RWPE1 (cell line): ENCODE measurements at regions not wholly inside any gene's neighbourhood (a gene's known extent, or its start where the extent isn't known, plus 50 kb on each side); places are given as distances from the start of the nearest gene placed in this dataset.

Experiments used
- CTCF ChIA-PET: fragments of 350-600 bp; sonication (Branson Sonifier 250); formaldehyde crosslinking; extraction: SDS; loops from one replicate; lab custom pipeline; 2021; lab: Yijun Ruan, JAX
- POLR2A ChIA-PET: fragments of 400-600 bp; formaldehyde crosslinking; extraction: SDS; loops from one replicate; lab custom pipeline; 2020; ENCODE audit warnings: antibody characterized with exemption; ENCODE audit not compliant: low non-redundant PET; lab: Yijun Ruan, JAX
- DNase-seq: peaks from one replicate; pipeline ENCODE4 v3.0.0; 2012; ENCODE audit warnings: low spot score
- H3K27ac ChIP-seq: fragments of 450-650 bp; 2 replicates; pipeline ENCODE4 v1.5.1; 2017
- CTCF ChIP-seq: fragments of 450-650 bp; conservative IDR thresholded peaks from 2 replicates; pipeline ENCODE4 v1.5.1; 2017; ENCODE audit warnings: low read depth, mild to moderate bottlenecking

- ChIA-PET CTCF (no interaction called here), POLR2A (no interaction called here)
- TF ChIP-seq CTCF = no peak
- no peak overlapping the region for H3K27ac ChIP-seq
- DNase-seq = no peak
Measured at GRCh38 chr13:105285526-105285925, 1249.9 kb downstream of the EFNB2 start.

- no peak for TF ChIP-seq CTCF
Measured at GRCh38 chr13:105282406-105283285, 1252.8 kb downstream of the EFNB2 start.

GRCh38 chr13:105278943-105279381 lies 1256.5 kb downstream of the EFNB2 start:
- POLR2A ChIA-PET = no interaction called here
- CTCF ChIA-PET = interaction anchor here (0.7 kb wide), 1 partner anchor 83 kb away, joined by 3 read pairs; no protein-coding TSS in a partner anchor
- TF ChIP-seq CTCF = no peak
- H3K27ac ChIP-seq = no peak overlapping the region
- DNase-seq = no peak

More at GRCh38 chr13:105282406-105283285, 1252.8 kb downstream of the EFNB2 start:
- no peak overlapping the region for H3K27ac ChIP-seq
- CTCF ChIA-PET = no interaction called here
- no peak for DNase-seq
- POLR2A ChIA-PET = no interaction called here

GRCh38 chr13:105276571-105276970 lies 1258.9 kb downstream of the EFNB2 start:
- H3K27ac ChIP-seq = no peak overlapping the region
- TF ChIP-seq CTCF = no peak
- CTCF ChIA-PET = no interaction called here
- DNase-seq = no peak
- POLR2A ChIA-PET = no interaction called here

- ChIA-PET CTCF (interaction anchor here (0.6 kb wide), 2 partner anchors 454 to 491 kb away, joined by 3 to 4 read pairs; no protein-coding TSS in a partner anchor), POLR2A (no interaction called here)
- H3K27ac ChIP-seq = no peak overlapping the region
- DNase-seq = no peak
- no peak for TF ChIP-seq CTCF
Measured at GRCh38 chr13:105273665-105274222, 1261.7 kb downstream of the EFNB2 start.
